ENCODE measurements at regions not wholly inside any gene's neighbourhood (a gene's known extent, or its start where the extent isn't known, plus 50 kb on each side); places are given as distances from the start of the nearest gene placed in this dataset.

DNA sequence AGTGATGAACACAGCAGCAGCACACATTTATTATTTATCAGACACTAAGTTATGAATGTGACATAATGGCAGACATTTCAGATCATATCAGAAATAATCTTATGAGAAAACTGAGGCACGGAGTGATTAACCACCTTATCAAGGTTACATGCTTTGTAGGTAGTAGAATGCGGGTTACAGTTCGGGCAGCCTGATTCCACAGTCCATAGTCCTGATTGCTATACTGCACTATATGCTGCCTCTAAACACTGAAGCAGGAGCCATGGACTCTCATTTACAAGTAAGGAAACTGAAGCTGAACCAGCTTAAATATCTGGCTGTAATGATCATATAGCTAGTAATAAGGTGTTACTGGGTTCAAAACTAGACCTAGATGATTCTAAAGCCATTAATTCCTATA, 291.3 kb upstream of the ADAMTSL1 start:
- no peak for TF ChIP-seq POLR2A (IDR thresholded peaks at IDR 0.05)
- TF ChIP-seq, protein P1, sequence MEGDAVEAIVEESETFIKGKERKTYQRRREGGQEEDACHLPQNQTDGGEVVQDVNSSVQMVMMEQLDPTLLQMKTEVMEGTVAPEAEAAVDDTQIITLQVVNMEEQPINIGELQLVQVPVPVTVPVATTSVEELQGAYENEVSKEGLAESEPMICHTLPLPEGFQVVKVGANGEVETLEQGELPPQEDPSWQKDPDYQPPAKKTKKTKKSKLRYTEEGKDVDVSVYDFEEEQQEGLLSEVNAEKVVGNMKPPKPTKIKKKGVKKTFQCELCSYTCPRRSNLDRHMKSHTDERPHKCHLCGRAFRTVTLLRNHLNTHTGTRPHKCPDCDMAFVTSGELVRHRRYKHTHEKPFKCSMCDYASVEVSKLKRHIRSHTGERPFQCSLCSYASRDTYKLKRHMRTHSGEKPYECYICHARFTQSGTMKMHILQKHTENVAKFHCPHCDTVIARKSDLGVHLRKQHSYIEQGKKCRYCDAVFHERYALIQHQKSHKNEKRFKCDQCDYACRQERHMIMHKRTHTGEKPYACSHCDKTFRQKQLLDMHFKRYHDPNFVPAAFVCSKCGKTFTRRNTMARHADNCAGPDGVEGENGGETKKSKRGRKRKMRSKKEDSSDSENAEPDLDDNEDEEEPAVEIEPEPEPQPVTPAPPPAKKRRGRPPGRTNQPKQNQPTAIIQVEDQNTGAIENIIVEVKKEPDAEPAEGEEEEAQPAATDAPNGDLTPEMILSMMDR (IDR thresholded peaks at IDR 0.05 in 4 of 5, conservative IDR thresholded peaks at IDR 0.05 in 1 of 5), result no peak
